Breast epithelium (tissue), 4 donors: ENCODE measurements at regions not wholly inside any gene's neighbourhood (a gene's known extent, or its start where the extent isn't known, plus 50 kb on each side); places are given as distances from the start of the nearest gene placed in this dataset.
A peak's percentile ranks its signal among the peaks of the same experiment; 100 is the strongest.

Experiments
- DNase-seq, 2 donors: peaks; one replicate each; pipeline ENCODE4 v3.0.0-alpha.2; 2019; ENCODE audit warnings: low spot score in 2 of 2
- H3K27ac ChIP-seq, 2 donors: fragments of 200-600 bp; sonication (generic) in 1 of 2; one replicate each; pipeline ENCODE4 v1.5.1; 2016 to 2019; ENCODE audit warnings: mild to moderate bottlenecking in 1 of 2
- H3K27me3 ChIP-seq, 2 donors: fragments of 200-600 bp; sonication (generic) in 1 of 2; one replicate each; pipeline versions ENCODE4 v1.5.1 to v1.6.0; 2017 to 2019; ENCODE audit warnings: control low read depth in 1 of 2, mild to moderate bottlenecking in 1 of 2
- H3K36me3 ChIP-seq: fragments of 200-600 bp; one replicate; pipeline ENCODE4 v1.5.1; 2019
- H3K4me1 ChIP-seq, 2 donors: fragments of 200-600 bp; sonication (generic); one replicate each; pipeline ENCODE4 v1.5.1; 2016 to 2019; ENCODE audit warnings: control low read depth in 1 of 2
- H3K4me3 ChIP-seq, 3 donors: fragments of 200-600 bp; sonication (generic); 1 replicate in 2 of 3; 2 replicates in 1 of 3; pipeline ENCODE4 v1.5.1; 2016 to 2019; ENCODE audit warnings: mild to moderate bottlenecking in 3 of 3, moderate library complexity in 2 of 3
- H3K9me3 ChIP-seq, 2 donors: fragments of 200-600 bp; sonication (generic) in 1 of 2; one replicate each; pipeline ENCODE4 v1.5.1; 2016 to 2019; ENCODE audit warnings: control low read depth in 1 of 2
- POLR2A ChIP-seq: fragments of 450-650 bp; IDR thresholded peaks from one replicate; pipeline ENCODE4 v1.6.1; 2016; ENCODE audit warnings: antibody characterized with exemption, mild to moderate bottlenecking, moderate library complexity
- POLR2AphosphoS5 ChIP-seq, 3 donors: sonication (generic); formaldehyde crosslinking; IDR thresholded peaks; one replicate each; pipeline ENCODE4 v1.6.1; 2017; ENCODE audit warnings: antibody characterized with exemption in 3 of 3
- intact Hi-C: fragments of 100-400 bp; cut with DNase I; formaldehyde crosslinking; loops from one replicate; pipeline ENCODE4 v1.15.1; 2023; ENCODE audit warnings: low total_unique reads
- TF ChIP-seq, protein P1 (sequence below), 3 donors: fragments of 450-650 bp; IDR thresholded peaks; one replicate each; pipeline ENCODE4 v1.5.1; 2016 to 2017; ENCODE audit warnings: antibody characterized with exemption in 3 of 3, mild to moderate bottlenecking in 3 of 3, moderate library complexity in 3 of 3

DNA sequence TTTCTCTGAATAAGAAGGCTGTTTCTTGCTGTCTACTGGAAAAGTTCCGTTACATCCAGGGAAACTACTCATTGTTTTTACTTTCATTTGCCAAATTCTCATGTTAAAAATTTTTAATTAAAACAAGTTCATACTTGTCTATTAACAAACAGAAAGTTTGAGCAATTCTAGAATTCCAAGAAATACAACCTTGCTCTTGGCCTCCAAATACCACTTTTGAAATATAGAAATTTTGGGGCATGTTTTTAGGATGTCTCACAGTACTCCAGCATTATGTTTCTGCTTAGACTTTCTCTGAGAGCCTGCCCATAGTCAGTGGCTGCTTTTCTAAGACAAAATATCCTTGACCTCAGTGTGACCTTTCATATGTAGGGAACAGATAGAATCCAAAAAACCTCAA, 228.7 kb upstream of the RND3 start:
- Histone ChIP-seq H3K36me3 (no peaks in the 10 kb centered on the region), H3K4me3 (no peak overlapping the region), H3K9me3 (no peaks in the 10 kb centered on the region), H3K27me3 (no peaks in the 10 kb centered on the region), H3K4me1 (no peaks in the 10 kb centered on the region), H3K27ac (peak overlapping the region; percentile 62 to 76)
- intact Hi-C loops, result no loop called here
- TF ChIP-seq POLR2A, result no peak
- TF ChIP-seq, protein P1, sequence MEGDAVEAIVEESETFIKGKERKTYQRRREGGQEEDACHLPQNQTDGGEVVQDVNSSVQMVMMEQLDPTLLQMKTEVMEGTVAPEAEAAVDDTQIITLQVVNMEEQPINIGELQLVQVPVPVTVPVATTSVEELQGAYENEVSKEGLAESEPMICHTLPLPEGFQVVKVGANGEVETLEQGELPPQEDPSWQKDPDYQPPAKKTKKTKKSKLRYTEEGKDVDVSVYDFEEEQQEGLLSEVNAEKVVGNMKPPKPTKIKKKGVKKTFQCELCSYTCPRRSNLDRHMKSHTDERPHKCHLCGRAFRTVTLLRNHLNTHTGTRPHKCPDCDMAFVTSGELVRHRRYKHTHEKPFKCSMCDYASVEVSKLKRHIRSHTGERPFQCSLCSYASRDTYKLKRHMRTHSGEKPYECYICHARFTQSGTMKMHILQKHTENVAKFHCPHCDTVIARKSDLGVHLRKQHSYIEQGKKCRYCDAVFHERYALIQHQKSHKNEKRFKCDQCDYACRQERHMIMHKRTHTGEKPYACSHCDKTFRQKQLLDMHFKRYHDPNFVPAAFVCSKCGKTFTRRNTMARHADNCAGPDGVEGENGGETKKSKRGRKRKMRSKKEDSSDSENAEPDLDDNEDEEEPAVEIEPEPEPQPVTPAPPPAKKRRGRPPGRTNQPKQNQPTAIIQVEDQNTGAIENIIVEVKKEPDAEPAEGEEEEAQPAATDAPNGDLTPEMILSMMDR (IDR thresholded peaks at IDR 0.05), result no peak
- no peak for TF ChIP-seq POLR2AphosphoS5 (IDR thresholded peaks at IDR 0.05)
- no peak for DNase-seq

DNA sequence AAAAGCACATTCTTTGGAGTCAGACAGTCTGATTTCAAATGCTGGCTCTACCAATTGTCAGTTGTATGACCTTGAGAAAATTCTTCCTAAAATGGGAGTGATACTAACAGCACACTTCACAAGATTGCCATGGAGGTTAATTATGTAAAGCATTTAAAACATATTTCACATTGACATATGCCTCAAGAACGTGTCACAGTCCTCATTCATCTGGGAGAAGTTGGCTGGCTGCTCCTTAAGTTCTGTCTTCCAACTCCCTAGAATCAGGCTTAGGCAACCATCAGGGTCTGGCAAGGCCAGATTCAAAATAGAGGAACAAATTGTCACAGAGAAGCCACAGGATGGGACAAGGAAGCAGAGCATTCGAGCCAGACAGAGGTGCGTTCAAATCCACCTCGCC, 228.0 kb upstream of the RND3 start:
- intact Hi-C loops, result no loop called here
- H3K9me3 ChIP-seq, result no peaks in the 10 kb centered on the region
- peak overlapping the region; percentile 60 to 76 for H3K27ac ChIP-seq
- TF ChIP-seq, protein P1 (IDR thresholded peaks at IDR 0.05), result no peak
- TF ChIP-seq POLR2A, result no peak
- TF ChIP-seq POLR2AphosphoS5 (IDR thresholded peaks at IDR 0.05), result no peak
- H3K4me1 ChIP-seq, result no peaks in the 10 kb centered on the region
- H3K4me3 ChIP-seq, result no peak overlapping the region
- no peak for DNase-seq
- H3K27me3 ChIP-seq, result no peaks in the 10 kb centered on the region
- H3K36me3 ChIP-seq, result no peaks in the 10 kb centered on the region

DNA sequence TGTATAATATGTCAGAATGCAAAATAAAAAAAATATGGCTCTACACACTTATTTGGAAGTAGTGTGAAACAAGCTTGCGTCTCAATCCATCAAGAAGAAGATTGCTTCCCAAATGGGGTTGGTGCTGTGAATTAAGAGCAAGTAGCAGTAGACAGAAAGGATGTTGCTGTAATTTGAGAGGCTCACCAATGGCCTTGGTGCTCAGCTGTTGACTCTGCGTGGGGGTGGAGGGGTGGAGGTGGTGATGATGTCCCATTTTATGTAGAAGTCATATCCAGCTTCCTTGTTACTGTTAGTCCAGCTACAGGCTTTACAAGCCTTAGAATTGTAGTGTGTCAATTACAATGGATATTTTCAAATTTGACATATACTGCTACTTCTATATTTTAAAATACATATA, 223.4 kb upstream of the RND3 start:
- Histone ChIP-seq H3K4me3 (no peak overlapping the region), H3K27me3 (no peaks in the 10 kb centered on the region), H3K4me1 (no peaks in the 10 kb centered on the region), H3K9me3 (no peaks in the 10 kb centered on the region), H3K36me3 (no peaks in the 10 kb centered on the region), H3K27ac (no peak overlapping the region)
- TF ChIP-seq POLR2A (no peak), POLR2AphosphoS5 (IDR thresholded peaks at IDR 0.05) (no peak)
- TF ChIP-seq, protein P1 (IDR thresholded peaks at IDR 0.05), result no peak
- DNase-seq, result no peak
- intact Hi-C loops, result no loop called here

DNA sequence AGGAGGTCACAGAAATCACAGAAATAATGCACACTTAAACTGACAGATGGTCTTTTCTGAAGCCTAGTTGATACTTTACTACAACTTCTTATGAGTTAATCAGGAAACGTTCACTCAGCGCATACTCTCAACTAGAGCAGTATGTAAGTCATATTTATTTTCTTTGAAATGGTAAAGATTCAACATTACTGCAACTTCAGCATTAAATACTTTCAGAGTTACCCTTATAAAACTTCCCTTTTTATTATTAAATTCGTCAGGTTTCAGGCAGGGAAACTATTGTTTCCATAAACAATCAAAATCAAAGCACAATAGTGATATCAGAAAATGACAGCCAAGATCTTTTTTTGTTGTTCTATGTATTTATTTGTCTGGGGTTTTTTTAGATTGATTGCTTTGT, 222.6 kb upstream of the RND3 start:
- DNase-seq, result no peak
- Histone ChIP-seq H3K4me3 (no peak overlapping the region), H3K4me1 (no peaks in the 10 kb centered on the region), H3K36me3 (no peaks in the 10 kb centered on the region), H3K9me3 (no peaks in the 10 kb centered on the region), H3K27me3 (no peaks in the 10 kb centered on the region), H3K27ac (no peak overlapping the region)
- TF ChIP-seq POLR2A (no peak), POLR2AphosphoS5 (IDR thresholded peaks at IDR 0.05) (no peak)
- TF ChIP-seq, protein P1 (IDR thresholded peaks at IDR 0.05), result no peak
- intact Hi-C loops, result no loop called here

DNA sequence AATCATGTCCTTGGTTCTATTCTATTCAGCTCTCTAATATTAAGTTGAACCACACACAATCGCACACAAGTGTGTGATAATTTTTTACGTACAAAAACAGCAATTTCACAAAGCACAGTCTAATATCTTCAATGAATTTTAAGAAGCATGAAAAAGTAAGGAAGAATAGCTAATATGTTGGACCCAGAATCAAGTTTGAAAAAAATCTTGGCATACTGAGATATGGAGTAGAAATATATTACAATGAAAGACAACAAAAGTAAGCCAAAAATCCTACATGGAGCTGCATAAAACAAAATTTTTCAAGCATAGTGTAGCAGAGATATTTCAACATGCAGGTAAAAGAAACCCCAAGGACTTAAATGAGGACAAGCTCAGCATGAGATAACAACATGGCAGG, 219.1 kb upstream of the RND3 start:
- H3K9me3 ChIP-seq, result no peaks in the 10 kb centered on the region
- H3K27ac ChIP-seq, result no peak overlapping the region
- DNase-seq, result no peak
- H3K27me3 ChIP-seq, result no peaks in the 10 kb centered on the region
- no peak overlapping the region for H3K4me3 ChIP-seq
- no peaks in the 10 kb centered on the region for H3K36me3 ChIP-seq
- TF ChIP-seq POLR2AphosphoS5 (IDR thresholded peaks at IDR 0.05) (no peak), POLR2A (no peak)
- TF ChIP-seq, protein P1 (IDR thresholded peaks at IDR 0.05), result no peak
- intact Hi-C loops, result no loop called here
- H3K4me1 ChIP-seq, result no peaks in the 10 kb centered on the region
